LNCaP clone FGC (cell line): ENCODE measurements at regions not wholly inside any gene's neighbourhood (a gene's known extent, or its start where the extent isn't known, plus 50 kb on each side); places are given as distances from the start of the nearest gene placed in this dataset.

Experiments
- DNase-seq: peaks from one replicate; pipeline ENCODE4 v3.0.0-alpha.2; 2011; ENCODE audit warnings: low read depth
- H3K4me3 ChIP-seq: 2 replicates; pipeline ENCODE4 v1.5.1; 2011; ENCODE audit warnings: mild to moderate bottlenecking, low read depth, low read length, control low read depth
- TF ChIP-seq, protein P1 (sequence below): IDR thresholded peaks from 2 replicates; pipeline ENCODE4 v1.5.1; 2012; ENCODE audit warnings: mild to moderate bottlenecking; ENCODE audit not compliant: control insufficient read depth, insufficient read depth; ENCODE audit errors: extremely low read depth

DNA sequence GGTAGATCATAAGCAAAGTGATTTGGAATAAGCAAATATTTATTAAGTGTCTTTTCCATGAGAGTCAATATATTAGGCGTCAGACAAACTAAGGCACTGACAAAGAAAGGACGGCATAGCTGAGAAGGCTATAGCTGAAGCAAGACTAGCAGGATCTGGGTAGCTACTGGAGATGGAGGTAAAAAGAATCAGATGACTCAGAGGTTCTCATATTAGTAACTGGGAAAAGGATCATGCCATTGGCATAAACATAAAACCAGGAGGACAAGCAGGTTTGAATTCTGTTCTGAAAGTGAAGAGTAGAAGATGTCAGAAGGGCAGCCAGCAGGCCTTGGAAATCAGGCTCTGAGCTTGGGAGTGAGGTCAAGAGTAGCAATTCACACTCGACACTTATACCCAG, 531.9 kb downstream of the PTPRC start:
- H3K4me3 ChIP-seq, result no peak overlapping the region
- TF ChIP-seq, protein P1, sequence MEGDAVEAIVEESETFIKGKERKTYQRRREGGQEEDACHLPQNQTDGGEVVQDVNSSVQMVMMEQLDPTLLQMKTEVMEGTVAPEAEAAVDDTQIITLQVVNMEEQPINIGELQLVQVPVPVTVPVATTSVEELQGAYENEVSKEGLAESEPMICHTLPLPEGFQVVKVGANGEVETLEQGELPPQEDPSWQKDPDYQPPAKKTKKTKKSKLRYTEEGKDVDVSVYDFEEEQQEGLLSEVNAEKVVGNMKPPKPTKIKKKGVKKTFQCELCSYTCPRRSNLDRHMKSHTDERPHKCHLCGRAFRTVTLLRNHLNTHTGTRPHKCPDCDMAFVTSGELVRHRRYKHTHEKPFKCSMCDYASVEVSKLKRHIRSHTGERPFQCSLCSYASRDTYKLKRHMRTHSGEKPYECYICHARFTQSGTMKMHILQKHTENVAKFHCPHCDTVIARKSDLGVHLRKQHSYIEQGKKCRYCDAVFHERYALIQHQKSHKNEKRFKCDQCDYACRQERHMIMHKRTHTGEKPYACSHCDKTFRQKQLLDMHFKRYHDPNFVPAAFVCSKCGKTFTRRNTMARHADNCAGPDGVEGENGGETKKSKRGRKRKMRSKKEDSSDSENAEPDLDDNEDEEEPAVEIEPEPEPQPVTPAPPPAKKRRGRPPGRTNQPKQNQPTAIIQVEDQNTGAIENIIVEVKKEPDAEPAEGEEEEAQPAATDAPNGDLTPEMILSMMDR, result no peak
- no peak for DNase-seq

DNA sequence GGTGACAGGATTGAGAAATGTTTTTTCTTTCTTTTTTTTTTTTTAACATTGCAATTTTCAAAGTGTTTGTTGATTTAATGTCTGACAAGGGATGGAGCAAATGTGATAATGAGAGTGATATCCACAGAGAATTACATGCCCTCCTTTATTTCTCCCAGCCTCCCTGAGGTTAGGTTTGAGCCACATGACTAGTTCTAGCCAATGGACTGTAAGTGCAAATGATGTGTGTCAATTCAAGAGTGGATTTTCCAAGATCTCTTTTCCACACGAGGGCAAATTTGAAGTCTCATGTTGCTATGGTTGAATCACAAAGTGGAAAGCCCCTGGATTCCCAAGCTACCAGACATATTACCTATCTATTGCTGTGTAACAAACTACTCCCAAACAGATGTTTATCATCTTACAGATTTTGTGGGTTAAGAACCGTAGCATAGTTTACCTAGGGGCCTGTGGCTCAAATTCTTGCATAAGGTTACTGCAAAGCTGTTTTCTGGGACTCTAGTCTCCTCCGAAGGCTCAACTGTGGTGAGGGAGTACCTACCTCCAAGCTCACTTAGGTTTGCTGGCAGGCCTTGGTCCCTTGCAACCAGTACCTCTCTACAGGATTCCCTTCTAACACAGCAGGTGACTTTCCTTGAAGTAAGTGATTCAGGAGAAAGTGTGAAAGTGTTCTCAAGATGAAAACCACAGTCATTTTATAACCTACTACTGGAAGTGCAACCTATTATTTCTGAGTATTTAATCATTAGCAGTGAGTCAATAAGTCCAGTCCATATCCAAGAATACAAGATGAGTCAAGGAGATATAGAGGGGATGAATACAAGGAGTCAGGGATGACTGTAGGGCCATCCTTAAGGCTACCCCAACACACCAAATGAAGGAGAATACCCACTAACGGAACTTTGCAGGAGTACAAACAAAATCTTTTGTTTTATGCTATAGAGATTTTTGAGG, 533.6 kb downstream of the PTPRC start:
- TF ChIP-seq, protein P1, result no peak
- no peak for DNase-seq
- no peak overlapping the region for H3K4me3 ChIP-seq

DNA sequence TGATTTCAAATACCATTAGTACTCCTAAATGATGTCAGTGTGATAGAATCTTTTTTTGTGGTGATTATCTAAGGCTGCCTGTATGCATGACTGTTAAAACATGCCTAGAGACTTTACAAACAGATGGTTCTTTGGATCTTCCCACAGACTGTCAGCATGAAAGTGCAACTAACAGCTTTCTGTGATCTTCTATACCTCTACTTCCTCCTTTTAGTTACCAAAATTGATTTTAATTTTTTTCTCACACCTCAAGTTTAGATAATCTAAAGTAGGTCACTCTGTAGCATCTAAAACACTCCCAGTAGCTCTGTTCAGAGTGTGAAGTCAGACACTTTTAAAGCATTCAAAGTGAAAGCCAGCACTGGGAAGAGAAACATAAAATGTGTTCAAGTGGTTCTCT, 534.5 kb downstream of the PTPRC start:
- TF ChIP-seq, protein P1, result no peak
- no peak overlapping the region for H3K4me3 ChIP-seq
- DNase-seq, result no peak

DNA sequence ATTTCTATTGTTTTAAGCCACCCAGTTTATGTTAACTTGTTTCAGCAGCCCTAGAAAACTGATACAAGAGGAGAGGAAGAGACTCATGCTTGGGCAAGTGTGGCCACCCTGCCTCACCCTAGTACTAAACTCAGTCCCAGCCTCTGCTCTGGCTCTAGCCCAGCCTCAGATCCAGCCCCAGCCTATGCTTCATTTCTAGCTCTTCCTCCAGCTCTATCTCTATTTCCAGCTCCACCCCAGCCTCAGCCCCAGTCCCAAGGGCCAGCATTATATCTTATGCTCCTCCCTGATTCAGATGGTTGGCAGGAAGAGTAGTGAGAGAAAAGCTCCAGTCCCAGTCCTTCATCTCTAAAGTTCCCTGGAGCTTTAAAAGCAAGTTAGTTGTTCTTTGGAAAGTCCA, 535.5 kb downstream of the PTPRC start:
- TF ChIP-seq, protein P1, result no peak
- DNase-seq, result no peak
- H3K4me3 ChIP-seq, result no peak overlapping the region

DNA sequence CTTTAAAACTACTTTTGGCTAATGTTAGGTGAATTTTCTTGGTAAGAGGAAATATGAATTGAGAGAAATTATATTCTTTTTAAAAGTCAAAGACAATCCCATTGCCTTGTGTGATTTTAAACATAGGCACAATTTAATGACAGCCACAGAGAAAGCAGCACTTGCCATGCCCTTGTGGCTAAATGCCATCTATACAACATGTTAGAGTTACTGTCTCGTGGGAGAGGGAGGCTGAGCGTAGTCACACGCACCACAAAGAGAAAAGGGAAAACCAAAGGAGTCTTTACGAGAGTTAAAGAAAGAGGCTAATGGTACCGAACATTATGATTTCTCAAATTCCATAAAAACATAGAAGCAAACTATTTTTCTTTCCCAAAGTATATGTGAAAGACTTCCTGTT, 537.9 kb downstream of the PTPRC start:
- no peak overlapping the region for H3K4me3 ChIP-seq
- DNase-seq, result no peak
- TF ChIP-seq, protein P1, result no peak

DNA sequence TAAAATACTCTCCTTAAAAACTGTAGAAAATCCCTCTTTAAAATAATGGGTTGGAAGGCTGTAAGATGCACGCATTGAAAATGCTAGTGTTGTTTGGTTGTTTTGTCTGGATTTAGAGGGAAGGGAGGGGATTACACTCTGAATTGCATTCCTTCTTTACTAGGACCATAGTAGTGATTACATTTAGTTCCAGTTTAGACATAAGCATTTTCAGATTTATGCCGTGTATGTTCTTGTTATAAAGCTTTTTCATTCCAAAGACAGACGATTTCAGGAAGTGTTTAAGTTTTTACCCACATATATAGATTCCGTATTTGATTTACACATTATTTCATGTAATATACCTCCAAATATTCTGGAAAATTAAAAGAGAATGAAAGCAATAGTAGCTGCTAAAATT, 538.4 kb downstream of the PTPRC start:
- H3K4me3 ChIP-seq, result no peak overlapping the region
- TF ChIP-seq, protein P1, result no peak
- no peak for DNase-seq
